Fibroblast of the conjunctiva (primary cell): ENCODE measurements at regions not wholly inside any gene's neighbourhood (a gene's known extent, or its start where the extent isn't known, plus 50 kb on each side); places are given as distances from the start of the nearest gene placed in this dataset.

Experiments
- DNase-seq: peaks from one replicate; pipeline ENCODE4 v3.0.0-alpha.2; 2010; ENCODE audit warnings: low read depth

DNA sequence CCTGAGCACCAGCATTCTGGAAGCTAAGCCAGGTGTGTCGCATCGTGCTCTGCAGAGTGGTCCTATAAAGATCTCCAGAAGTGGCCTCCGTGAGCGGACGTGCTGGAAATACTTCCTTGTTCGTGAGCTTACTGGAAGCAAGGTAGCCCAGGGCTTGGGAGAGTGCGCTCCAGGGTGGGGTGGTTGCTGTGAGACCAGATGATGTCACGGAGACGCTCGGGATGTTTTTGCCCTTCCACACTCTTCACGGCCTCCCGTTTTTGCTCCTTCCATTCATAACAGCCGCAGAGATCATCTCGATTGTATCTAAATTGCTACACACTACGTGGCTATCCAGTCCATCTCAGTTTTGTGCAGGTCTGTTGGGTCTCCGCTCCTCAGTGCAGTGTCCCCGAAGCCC, 373.4 kb downstream of the THBS2 start:
- no peak for DNase-seq

DNA sequence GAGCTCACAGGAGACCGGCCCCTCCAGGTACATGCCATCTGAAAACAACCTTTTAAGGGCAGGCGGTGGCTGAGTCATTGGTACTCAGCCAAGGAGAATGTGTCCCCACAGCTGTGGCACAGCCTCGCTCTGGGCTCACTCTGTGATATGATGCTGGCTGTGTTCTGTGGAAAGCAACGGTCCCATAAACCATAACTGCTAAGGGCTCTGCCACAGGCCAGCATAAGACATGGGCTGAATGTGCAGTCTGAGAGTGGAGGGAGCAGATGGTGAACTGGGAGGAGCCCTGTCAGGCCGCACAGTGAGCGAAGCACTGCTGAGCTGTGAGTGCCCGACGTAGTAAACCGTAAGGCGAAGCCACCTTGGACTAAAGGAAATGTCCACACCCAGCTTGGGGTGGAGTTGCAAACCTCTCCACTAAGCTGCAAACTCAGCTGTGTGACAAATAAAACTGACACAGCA, 375.8 kb downstream of the THBS2 start:
- DNase-seq, result no peak

DNA sequence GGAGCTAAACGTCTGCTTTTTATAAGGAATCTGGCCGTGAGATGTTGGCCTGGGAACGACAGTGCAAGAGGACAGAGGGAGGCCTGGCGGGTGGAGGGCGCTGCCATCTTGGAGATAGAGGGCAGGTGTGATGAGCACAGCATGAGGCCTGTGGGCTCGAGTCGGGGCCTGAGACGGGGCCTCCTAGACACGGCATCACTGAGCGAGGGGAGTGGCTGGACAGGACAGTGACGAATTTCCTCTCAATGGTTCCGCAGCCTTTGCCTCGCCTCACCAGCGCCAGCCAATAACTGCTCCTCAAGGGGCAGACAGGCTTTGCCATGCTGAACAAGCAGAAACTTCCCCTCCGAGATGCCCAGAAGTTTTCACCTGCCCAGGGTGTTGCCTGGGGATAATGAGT, 376.7 kb downstream of the THBS2 start:
- DNase-seq, result no peak

DNA sequence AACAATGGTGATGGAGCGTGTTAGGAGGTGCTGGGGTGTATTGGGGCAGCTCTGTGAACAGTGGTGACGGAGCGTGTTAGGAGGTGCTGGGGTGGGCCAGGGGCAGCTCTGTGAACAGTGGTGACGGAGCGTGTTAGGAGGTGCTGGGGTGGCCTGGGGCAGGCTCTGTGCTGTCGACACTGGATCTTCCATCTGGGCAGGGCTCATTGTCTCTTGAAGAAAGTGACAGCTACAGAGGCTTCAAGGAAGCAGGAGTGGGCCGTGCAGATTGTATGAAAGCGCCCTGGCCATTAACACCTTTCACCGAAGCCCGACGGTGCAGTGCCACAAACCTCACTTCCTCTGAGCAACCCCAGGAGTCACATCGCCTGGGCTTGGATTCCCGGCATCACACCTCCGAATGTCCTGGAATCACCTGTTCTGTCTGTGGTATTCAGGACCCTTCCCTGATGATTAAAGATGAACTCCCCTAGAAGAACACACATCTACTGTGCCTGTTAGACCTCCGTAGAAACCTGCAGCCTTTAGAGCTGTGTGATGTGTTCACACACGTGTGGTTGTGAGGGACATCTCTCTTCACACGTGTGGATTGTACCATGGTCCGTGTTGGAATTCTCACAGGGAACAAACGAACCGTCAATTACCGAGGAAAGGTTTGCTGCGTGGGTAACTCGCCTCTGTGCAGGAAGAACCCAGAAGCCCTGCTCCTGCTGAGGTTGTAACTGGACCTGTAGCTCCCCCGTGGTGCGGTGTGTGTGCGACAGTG, 377.7 kb downstream of the THBS2 start:
- DNase-seq, result no peak

DNA sequence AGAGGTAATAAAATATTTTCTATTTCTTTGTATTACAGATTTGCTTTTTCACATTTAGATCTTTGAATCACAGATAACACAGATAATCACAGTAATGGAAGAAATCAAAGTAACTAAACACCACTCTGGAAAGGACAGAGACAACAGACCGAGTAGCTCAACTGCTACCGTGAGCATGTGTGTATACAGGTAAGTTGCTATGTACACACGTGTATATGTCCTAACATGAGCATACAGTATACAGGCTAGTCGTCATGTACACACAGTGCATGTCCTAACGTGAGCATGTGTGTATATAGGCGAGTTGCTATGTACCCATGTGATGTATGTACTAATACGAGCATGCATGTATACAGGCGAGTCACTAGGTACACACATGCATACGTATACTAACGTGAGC, 379.0 kb downstream of the THBS2 start:
- DNase-seq, result no peak

DNA sequence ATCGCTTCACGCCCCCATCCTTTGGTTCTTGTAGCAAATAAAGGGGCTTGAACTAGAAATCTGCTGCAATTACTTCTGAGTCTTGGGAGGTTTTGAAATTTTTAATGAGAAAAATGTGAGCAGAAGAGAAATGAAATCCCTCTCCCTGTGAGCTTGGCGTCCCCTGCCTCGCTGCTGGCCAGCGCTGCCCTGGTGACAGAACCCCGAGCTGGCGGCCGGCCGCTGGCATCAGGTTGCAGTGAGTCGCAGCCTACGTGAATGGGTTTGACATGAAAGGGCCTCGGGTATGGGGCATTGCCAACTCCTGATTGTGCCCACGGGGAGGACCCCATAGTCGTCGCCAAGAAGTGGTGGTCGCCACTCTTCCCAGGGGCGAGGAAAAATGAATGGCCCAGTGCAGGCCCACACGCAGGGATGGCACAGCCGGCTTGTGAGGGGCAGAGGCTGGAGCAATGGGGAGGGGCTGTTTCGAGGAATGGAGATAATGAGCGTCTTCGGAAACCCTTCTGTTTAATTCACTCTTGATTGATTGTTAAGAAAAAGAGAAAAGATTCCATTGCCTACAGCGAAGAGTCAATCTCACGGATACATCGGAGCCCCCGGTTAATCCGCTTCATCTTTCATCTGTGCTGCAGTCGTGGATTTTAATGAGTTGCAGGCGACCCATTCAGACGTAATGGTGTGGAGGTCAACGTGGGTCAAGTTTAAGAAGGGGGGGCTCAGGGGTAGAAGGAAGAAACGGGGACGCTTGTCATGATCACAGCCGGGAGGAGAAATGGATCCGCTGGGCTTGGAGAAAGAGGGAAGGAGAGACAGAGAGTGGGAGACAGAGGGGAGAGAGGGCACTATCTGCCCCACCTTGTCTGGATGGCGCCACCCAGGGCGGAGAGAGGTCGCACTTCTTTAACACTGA, 380.1 kb downstream of the THBS2 start:
- DNase-seq, result no peak

DNA sequence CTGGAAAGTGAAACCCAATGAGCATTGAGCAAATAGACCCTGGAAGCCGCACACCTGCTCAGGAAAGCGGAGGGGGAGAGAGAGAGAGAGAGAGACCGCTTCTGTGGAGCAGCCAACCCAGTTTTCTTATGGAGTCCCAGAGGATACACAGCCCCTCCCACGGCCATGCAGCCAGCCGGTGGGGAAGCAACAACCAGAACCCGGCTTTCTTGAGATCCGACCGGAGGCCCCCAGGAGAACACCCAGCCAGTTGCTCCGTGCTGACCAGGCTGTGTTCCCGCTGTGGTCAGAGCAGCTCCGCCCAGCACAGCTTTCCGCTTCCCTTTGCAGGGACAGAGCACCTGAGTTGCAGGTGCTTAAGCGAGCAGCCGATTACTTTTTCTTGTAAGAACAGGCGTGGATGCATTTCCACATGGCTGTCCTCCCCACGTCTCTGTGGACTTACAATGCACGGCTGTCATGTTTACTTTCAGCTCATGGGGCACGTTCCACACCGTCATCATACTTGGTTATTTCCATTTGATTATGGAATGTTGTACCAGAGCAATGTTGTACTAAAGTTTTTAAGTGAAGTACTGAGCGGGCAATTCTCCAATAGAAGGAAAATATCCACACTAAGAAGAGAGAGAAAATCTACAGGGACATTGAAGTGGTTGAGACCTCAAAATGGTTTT, 381.9 kb downstream of the THBS2 start:
- no peak for DNase-seq

DNA sequence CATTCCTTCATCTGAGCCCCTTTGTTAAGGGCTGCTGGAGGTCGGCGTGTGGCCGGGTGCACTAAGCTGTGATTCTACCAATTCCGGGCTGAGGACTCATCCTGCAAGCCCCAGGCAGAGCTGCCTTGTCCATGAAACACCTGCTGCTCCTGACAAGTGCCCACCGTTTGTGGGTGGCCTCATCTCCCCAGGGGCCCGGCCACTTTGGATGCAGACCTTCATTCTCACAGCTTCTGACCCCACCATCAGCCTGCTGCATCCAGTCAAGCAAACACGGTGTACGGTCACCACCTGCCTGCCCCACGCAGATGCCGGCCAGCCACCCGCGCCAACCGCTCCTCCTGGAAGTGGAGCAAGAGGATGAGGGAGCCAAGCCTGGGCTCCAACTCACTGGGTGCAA, 382.7 kb downstream of the THBS2 start:
- no peak for DNase-seq

DNA sequence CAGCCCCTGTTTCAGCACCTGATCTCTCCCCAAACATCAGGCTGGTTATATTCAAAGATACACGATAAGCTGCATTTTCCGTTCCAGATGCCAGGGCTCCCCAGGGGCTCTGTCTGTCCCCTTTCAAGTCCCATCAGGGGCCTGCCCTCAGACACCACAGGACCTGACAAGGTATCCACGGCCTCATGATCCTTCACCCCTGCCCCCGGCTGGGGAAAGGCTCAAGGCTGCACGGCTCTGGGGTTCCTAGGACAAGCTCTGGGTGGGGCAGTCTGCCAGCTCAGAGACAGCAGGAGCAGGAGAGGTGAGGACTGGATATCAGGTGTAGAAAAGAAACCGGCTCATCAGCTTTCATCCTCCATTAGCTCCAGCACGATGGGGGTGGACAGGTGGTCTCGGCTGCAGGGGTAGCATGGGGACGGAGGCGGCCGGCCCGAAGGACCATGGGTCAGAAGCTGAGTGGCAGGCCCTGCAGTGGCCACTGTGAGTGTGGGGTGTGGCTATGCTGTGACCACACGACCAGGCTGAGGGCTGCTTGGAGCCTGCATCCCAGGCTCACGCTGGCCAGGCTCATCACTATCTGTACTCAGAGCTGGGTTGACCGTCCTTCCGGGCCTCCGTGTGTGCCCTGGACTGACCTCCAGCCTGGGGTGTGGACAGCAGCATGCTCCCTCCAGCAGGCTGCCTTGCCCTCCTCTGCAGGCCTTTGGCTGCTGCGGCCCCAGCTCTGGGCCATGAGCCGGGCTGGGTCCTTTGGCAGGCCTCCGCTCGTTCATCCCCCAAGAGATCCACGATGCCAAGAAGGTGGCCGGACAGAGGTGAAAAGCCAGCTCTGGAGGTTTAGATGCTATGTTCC, 386.2 kb downstream of the THBS2 start:
- no peak for DNase-seq

DNA sequence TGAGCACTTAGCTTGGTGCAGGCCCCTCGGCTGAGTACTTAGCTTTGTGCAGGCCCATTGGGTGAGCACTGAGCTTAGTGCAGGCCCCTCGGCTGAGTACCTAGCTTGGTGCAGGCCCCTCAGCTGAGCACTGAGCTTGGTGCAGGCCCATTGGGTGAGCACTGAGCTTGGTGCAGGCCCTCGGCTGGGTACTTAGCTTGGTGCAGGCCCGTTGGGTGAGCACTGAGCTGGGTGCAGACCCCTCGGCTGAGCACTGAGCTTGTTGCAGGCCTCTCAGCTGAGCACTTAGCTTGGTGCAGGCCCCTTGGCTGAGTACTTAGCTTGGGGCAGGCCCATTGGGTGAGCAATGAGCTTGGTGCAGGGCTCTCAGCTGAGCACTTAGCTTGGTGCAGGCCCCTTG, 387.1 kb downstream of the THBS2 start:
- DNase-seq, result no peak

DNA sequence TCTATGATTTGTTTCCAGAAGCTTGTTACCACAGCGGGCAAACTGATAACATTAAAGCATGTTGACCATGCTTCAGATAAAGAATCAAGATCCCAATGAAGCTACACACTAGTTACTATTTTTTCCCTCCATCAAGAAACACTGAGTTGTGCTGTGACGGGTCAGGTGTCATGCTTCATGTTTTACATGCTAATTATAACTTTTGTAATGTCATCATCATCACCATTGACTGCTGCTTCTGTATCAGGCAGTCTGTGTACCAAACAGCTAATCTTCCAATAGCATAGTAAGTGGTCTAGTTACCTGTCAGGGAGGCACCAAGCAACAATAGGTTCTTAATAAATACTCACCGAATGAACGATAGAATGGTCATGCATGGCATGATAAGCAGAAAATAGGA, 388.1 kb downstream of the THBS2 start:
- DNase-seq, result no peak

DNA sequence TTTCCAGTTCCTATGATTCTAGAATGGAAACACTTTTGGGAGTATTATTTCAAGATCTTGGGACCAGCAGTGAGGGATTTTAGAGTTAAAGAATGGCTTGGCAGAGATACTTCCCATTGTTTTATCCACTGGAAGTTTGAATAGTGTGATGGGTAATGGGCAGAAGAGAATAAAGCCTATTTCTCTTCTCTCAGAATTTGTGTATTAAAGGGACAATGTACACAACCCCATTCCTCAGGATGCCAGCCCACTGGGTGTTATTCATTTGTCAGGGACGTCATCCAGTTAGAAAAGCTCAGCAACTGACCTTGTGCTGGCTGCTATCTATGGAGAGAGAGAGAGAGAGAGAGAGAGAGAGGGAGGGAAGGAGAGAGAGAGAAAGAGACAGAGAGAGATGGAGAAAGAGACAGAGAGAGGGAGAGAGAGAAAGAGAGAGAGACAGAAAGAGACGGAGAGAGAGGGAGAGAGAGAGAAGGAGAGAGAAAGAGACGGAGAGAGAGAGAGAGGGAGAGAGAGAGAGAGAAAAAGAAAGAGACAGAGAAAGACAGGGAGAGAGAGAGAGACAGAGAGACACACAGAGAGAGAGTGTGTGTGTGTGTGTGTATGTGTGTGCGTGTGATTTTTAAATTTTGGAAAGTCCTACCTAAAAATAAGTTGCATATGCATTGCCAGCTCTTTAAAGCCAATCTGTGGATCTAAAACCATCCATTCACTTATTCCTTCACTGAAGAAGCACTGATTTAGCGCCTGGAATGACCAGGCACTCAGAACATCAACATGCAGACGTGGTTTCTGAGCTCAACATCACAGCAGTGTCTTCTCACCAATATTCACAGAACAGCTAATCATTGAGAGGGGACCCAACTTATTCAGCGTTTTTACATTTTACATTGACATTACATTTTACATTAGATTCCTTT, 388.8 kb downstream of the THBS2 start:
- DNase-seq, result no peak

DNA sequence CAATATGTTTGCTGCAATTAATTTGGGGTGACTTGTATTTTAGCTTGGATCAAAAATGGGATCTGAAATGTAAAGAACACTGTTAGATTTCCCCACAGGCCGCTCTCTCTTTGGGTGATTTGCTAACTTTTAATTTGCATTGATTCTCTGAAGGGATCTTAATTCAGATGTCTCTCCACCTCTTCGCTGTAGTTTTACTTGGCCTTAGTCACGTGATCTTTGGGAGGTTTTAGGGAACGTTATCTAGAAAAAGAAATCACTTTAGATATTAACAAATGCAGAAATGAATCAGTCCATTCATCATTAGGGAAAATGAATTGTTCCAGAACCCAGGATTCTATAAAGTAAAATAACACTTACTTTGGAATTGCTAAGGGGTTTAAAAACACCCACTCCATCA, 390.2 kb downstream of the THBS2 start:
- DNase-seq, result no peak

DNA sequence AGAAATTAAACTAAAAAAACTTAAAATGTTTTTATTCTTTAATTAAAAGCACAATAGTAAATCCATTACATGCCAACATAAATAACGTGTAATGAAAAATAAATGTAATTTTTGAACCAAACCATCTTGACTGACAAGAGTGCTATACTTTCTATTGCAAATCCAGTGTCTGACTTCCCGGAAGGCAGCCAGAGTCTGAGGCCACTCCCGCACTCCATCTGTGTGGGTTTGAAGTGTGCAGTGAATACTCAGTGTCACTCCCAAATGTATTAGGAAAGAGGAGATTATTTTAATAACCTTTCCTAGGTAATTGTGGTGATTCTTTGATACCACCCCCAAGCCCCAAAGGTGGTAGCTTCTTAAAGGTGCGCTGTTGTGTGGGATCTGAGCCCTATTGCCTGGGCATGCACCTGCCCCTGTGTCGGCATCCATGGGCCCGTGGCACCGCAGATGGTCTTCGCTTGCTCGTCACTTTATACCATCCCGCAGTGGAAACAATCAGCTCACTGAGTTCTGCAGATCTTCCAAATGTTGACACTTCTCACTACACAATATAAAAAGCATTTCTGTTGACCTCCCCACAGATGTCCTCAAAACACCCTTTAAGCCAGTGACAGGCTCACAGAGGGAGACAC, 391.2 kb downstream of the THBS2 start:
- no peak for DNase-seq

DNA sequence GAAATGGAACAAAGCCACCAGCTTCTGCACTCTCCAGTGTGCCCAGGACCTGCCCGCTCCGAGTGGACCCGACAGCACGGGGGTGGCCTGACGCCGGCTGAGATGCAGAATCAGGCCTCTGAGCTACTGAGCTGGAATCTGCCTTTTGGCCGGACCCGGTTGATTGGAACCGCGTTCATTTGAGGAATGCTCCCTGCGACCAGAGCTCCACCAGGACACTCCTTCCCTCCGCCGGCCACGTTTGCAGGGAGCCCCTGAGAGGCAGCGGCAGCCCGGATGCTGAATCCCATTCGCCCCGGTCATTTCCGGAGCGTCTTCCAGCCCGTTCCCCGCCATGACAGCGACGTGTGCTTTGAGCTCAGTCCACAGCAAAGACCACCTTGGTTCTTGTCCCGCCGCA, 392.7 kb downstream of the THBS2 start:
- DNase-seq, result no peak

DNA sequence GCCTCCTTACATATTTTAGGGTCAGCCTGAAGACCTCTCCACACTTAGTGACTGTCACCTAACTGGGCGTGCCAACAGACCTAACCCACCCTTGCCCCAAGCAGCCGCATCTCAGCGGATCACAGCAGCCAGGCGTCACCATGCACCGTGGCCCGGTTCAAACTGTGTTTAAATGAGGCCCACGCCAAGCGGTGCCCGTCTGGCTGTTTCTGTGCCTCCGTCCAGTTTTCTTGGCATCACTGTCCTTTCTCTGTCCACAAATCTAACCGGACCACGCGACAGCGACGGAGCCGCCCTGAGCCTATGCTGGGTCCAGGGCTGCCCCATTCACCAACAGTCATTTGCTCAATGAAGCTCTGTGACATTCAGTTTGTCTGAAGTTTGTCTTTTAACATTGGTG, 393.3 kb downstream of the THBS2 start:
- no peak for DNase-seq

DNA sequence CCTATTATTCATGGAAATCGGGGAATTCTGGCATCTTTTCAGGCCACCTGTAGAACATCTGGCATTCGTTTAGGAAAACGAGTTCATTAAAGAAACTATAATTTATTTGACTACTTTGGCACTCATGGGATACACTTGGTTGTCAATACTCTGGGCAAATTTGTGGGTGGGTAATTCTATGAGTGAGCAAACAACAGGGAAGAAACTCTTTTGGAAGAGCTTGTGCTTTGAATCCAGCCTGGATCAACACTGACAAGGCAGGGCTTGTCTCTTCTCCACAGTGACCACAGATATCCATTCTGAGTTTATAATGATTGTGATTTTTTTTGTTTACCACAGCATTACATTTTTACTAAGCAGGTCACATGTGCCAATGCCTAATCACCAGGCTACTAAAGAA, 394.7 kb downstream of the THBS2 start:
- DNase-seq, result no peak

DNA sequence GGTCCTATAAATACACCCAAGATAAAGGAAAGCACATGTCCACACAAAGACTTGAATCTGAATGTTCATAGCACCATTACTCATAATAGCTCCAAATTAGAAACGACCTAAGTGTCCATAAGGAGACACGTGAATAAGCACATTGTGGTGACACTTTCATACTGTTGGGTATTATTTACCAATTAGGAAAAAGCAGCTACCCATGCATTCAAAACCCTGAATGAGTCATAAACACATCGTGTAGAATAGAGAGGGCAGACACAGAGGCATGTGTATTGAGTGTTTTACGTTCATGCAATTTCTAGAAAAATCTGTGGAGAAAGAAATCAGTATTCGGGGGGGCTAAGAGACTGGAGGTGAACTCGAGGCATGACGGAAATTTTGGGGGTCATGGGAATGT, 396.7 kb downstream of the THBS2 start:
- DNase-seq, result no peak

DNA sequence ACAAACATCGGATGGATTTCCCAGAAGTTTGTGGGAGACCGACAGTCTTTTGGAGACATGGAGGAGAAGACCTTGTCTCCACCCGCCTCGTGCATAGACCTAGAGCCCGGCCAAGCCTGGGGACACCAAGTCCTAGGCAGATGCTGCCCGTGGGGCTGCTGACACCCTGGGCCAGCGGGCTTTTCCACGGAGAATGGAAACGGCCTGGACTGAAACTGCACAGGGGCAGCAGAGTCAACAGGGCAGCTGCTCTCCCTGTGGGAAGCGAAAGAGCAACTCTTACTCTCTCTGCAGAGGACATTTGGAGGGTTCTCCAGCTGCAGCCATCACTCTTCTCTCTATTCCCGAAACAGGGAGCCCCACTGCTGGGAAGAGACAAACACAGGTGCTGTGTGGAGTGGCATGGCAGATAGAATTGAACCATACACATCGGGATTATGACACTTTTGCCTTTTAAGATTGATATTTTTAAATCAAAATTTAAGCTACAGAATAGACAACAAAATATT, 401.2 kb downstream of the THBS2 start:
- DNase-seq, result no peak
